H9 (cell line): ENCODE measurements at regions not wholly inside any gene's neighbourhood (a gene's known extent, or its start where the extent isn't known, plus 50 kb on each side); places are given as distances from the start of the nearest gene placed in this dataset.

Experiments used
- DNase-seq: peaks from one replicate; pipeline ENCODE4 v3.0.0-alpha.2; 2017
- H2AFZ ChIP-seq: one replicate; pipeline ENCODE4 v1.6.1; 2013; ENCODE audit warnings: mild to moderate bottlenecking, low read length, control low read depth, moderate library complexity
- H2AK5ac ChIP-seq: 2 replicates; pipeline ENCODE4 v1.6.1; 2013; ENCODE audit warnings: low read length, control low read depth, mixed read lengths; ENCODE audit not compliant: insufficient read length
- H2BK120ac ChIP-seq: one replicate; pipeline ENCODE4 v1.6.1; 2013; ENCODE audit warnings: low read depth, mild to moderate bottlenecking, low read length, control low read depth, inconsistent platforms; ENCODE audit not compliant: poor library complexity, severe bottlenecking
- H2BK12ac ChIP-seq: 2 replicates; pipeline ENCODE4 v1.6.1; 2013; ENCODE audit warnings: low read length, control low read depth, mixed read lengths, low read depth; ENCODE audit not compliant: insufficient read length
- H2BK15ac ChIP-seq: 2 replicates; pipeline ENCODE4 v1.6.1; 2013; ENCODE audit warnings: low read depth, low read length, control low read depth
- H2BK20ac ChIP-seq: one replicate; pipeline ENCODE4 v1.6.1; 2013; ENCODE audit warnings: low read depth, mild to moderate bottlenecking, low read length, control low read depth, inconsistent platforms; ENCODE audit not compliant: poor library complexity, severe bottlenecking
- H2BK5ac ChIP-seq: 2 replicates; pipeline ENCODE4 v1.6.1; 2013; ENCODE audit warnings: low read length, control low read depth, mixed read lengths; ENCODE audit not compliant: insufficient read length
- H3K14ac ChIP-seq: 2 replicates; pipeline ENCODE4 v1.6.1; 2013; ENCODE audit warnings: low read length, control low read depth; ENCODE audit not compliant: insufficient read depth
- H3K18ac ChIP-seq: 2 replicates; pipeline ENCODE4 v1.6.1; 2013; ENCODE audit warnings: low read depth, mild to moderate bottlenecking, mixed read lengths, low read length, control low read depth; ENCODE audit not compliant: insufficient read length
- H3K23ac ChIP-seq: 2 replicates; pipeline ENCODE4 v1.6.1; 2013; ENCODE audit warnings: low read length, control low read depth, mixed read lengths, low read depth; ENCODE audit not compliant: insufficient read length
- H3K23me2 ChIP-seq: 2 replicates; pipeline ENCODE4 v1.6.1; 2013; ENCODE audit warnings: low read depth, mild to moderate bottlenecking, mixed read lengths, low read length, control low read depth; ENCODE audit not compliant: insufficient read length, poor library complexity, severe bottlenecking
- H3K27ac ChIP-seq: 2 replicates; pipeline ENCODE4 v1.5.1; 2013; ENCODE audit warnings: low read length, control low read depth, mixed read lengths, low read depth; ENCODE audit not compliant: insufficient read length
- H3K27me3 ChIP-seq: 2 replicates; pipeline ENCODE4 v1.6.1; 2013; ENCODE audit warnings: low read length, control low read depth, inconsistent platforms; ENCODE audit not compliant: insufficient read depth
- H3K4ac ChIP-seq: 2 replicates; pipeline ENCODE4 v1.6.1; 2013; ENCODE audit warnings: low read depth, mild to moderate bottlenecking, control low read depth, inconsistent platforms, low read length, moderate library complexity
- H3K4me1 ChIP-seq: 2 replicates; pipeline ENCODE4 v1.6.1; 2013; ENCODE audit warnings: low read length, control low read depth, inconsistent platforms; ENCODE audit not compliant: insufficient read depth
- H3K4me2 ChIP-seq: 2 replicates; pipeline ENCODE4 v1.6.1; 2013; ENCODE audit warnings: low read length, control low read depth, mixed read lengths; ENCODE audit not compliant: insufficient read length, insufficient read depth
- H3K56ac ChIP-seq: 2 replicates; pipeline ENCODE4 v1.6.1; 2013; ENCODE audit warnings: low read depth, mild to moderate bottlenecking, mixed read lengths, low read length, control low read depth; ENCODE audit not compliant: insufficient read length
- H3K79me1 ChIP-seq: 2 replicates; pipeline ENCODE4 v1.6.1; 2013; ENCODE audit warnings: low read depth, mild to moderate bottlenecking, moderate library complexity, low read length, control low read depth, inconsistent platforms; ENCODE audit not compliant: insufficient read depth, poor library complexity, severe bottlenecking
- H3K79me2 ChIP-seq: 2 replicates; pipeline ENCODE4 v1.6.1; 2013; ENCODE audit warnings: low read length, control low read depth, inconsistent platforms; ENCODE audit not compliant: insufficient read depth
- H3K9ac ChIP-seq: 2 replicates; pipeline ENCODE4 v1.6.1; 2013; ENCODE audit warnings: low read length, control low read depth, mixed read lengths; ENCODE audit not compliant: insufficient read length; ENCODE audit errors: extremely low read depth
- H3K9me3 ChIP-seq: one replicate; pipeline ENCODE4 v1.6.1; 2013; ENCODE audit warnings: low read depth, low read length, inconsistent platforms; ENCODE audit not compliant: control insufficient read depth
- H3T11ph ChIP-seq: one replicate; pipeline ENCODE4 v1.6.1; 2013; ENCODE audit warnings: mild to moderate bottlenecking, low read length, control low read depth, inconsistent platforms
- H4K20me1 ChIP-seq: one replicate; pipeline ENCODE4 v1.6.1; 2013; ENCODE audit not compliant: control insufficient read depth, insufficient read length, insufficient read depth
- H4K5ac ChIP-seq: 2 replicates; pipeline ENCODE4 v1.6.1; 2013; ENCODE audit warnings: low read depth, mild to moderate bottlenecking, mixed read lengths, low read length, control low read depth; ENCODE audit not compliant: insufficient read length
- H4K8ac ChIP-seq: replicated peaks from 2 replicates; pipeline ENCODE4 v1.6.1; 2013; ENCODE audit warnings: low read length, control low read depth, mixed read lengths, low read depth; ENCODE audit not compliant: insufficient read length
- H4K91ac ChIP-seq: 2 replicates; pipeline ENCODE4 v1.6.1; 2013; ENCODE audit warnings: low read depth, mild to moderate bottlenecking, moderate library complexity, mixed read lengths, low read length, control low read depth; ENCODE audit not compliant: insufficient read length
- H3K27ac Mint-ChIP-seq, 3 experiments: 2 replicates in 2 of 3; 3 replicates in 1 of 3; pipeline ENCODE4 v1.8.0; 2020 to 2021; ENCODE audit warnings: mixed read lengths in 3 of 3, mild to moderate bottlenecking in 1 of 3, moderate library complexity in 1 of 3
- H3K27me3 Mint-ChIP-seq: 2 replicates; pipeline ENCODE4 v1.8.0; 2021; ENCODE audit warnings: low read depth, mild to moderate bottlenecking, moderate library complexity, mixed read lengths
- H3K36me3 Mint-ChIP-seq, 3 experiments: 2 replicates in 2 of 3; 3 replicates in 1 of 3; pipeline ENCODE4 v1.8.0; 2020 to 2021; ENCODE audit warnings: low read depth in 3 of 3, mixed read lengths in 3 of 3; ENCODE audit not compliant: insufficient read depth in 1 of 3
- H3K4me1 Mint-ChIP-seq, 2 experiments: 2 replicates each; pipeline ENCODE4 v1.8.0; 2020; ENCODE audit warnings: mixed read lengths in 2 of 2
- H3K4me3 Mint-ChIP-seq, 2 experiments: 2 replicates in 1 of 2; 3 replicates in 1 of 2; pipeline ENCODE4 v1.8.0; 2020 to 2021; ENCODE audit warnings: mild to moderate bottlenecking in 2 of 2, mixed read lengths in 2 of 2, moderate library complexity in 1 of 2
- H3K9me3 Mint-ChIP-seq, 2 experiments: 2 replicates in 1 of 2; 3 replicates in 1 of 2; pipeline ENCODE4 v1.8.0; 2020; ENCODE audit warnings: mild to moderate bottlenecking in 2 of 2, mixed read lengths in 2 of 2, moderate library complexity in 1 of 2
- CTCF ChIP-seq: fragments of 200-600 bp; sonication (generic); conservative IDR thresholded peaks from 3 replicates; pipeline ENCODE4 v1.8.0; 2021; ENCODE audit warnings: antibody characterized with exemption, mild to moderate bottlenecking
- WGBS: extraction: QIAGEN DNeasy Blood & Tissue Kit; methylation state at CpG from one replicate; pipeline ENCODE4 v1.1.7; 2013; ENCODE audit warnings: missing lambda C conversion rate, low lambda C conversion rate, mixed read lengths; ENCODE audit not compliant: insufficient read length; ENCODE audit errors: extremely low coverage; 5-methylcytosine and 5-hydroxymethylcytosine counted together

GRCh38 chr21:38036016-38036415 is 119.8 kb upstream of the KCNJ6 start:
- Histone ChIP-seq H3K27ac (no peak overlapping the region), H2AFZ (no peak overlapping the region), H3K4ac (no peak overlapping the region), H3T11ph (no peak overlapping the region), H3K56ac (no peak overlapping the region), H3K23me2 (no peaks in the 10 kb centered on the region), H2BK15ac (no peak overlapping the region), H3K14ac (no peak overlapping the region), H3K79me1 (no peaks in the 10 kb centered on the region), H4K8ac (no peak overlapping the region), H2BK5ac (no peak overlapping the region), H4K91ac (no peak overlapping the region), H2BK12ac (no peak overlapping the region), H3K9me3 (no peaks in the 10 kb centered on the region), H3K4me1 (no peaks in the 10 kb centered on the region), H2BK120ac (no peak overlapping the region), H4K20me1 (no peaks in the 10 kb centered on the region), H2BK20ac (no peak overlapping the region), H3K4me2 (no peak overlapping the region), H3K18ac (no peak overlapping the region), H3K79me2 (peaks cover 1% of the 10 kb centered on the region; the same call in 1 of the 2 replicates), H3K9ac (no peak overlapping the region), H3K27me3 (no peaks in the 10 kb centered on the region), H2AK5ac (no peak overlapping the region), H4K5ac (no peak overlapping the region), H3K23ac (no peak overlapping the region)
- Mint-ChIP-seq H3K36me3 (no peaks in the 10 kb centered on the region), H3K27me3 (peaks cover 2% of the 10 kb centered on the region; the same call in 1 of the 2 replicates), H3K27ac (no peak overlapping the region), H3K4me3 (no peak overlapping the region), H3K9me3 (no peaks in the 10 kb centered on the region), H3K4me1 (peaks cover 0 to 1% of the 10 kb centered on the region in 2 experiments; a peak in 3 of 4 replicates)
- WGBS: no CpG with 5 or more reads among the region's 7 CpGs
- no peak for DNase-seq
- TF ChIP-seq CTCF: no peak
